Spleen (tissue), 11 donors: ENCODE measurements at regions not wholly inside any gene's neighbourhood (a gene's known extent, or its start where the extent isn't known, plus 50 kb on each side); places are given as distances from the start of the nearest gene placed in this dataset.

ENCODE experiments used
- DNase-seq: peaks from one replicate; pipeline ENCODE4 v3.0.0-alpha.2; 2020
- H3K27ac ChIP-seq, 8 donors: fragments of 200-600 bp; sonication (generic) in 7 of 8; 1 replicate in 4 of 8; 2 replicates in 4 of 8; pipeline versions ENCODE4 v1.5.0 to v1.8.0; 2016 to 2021; ENCODE audit warnings: inconsistent platforms in 4 of 8, mild to moderate bottlenecking in 4 of 8, moderate library complexity in 1 of 8
- H3K27me3 ChIP-seq, 7 donors: fragments of 200-600 bp; sonication (generic) in 6 of 7; replicated peaks in 1 of 7; 1 replicate in 4 of 7; 2 replicates in 3 of 7; pipeline versions ENCODE4 v1.5.0 to v1.8.0; 2016 to 2021; ENCODE audit warnings: inconsistent platforms in 3 of 7, mild to moderate bottlenecking in 1 of 7
- H3K36me3 ChIP-seq, 6 donors: fragments of 200-600 bp; sonication (generic) in 5 of 6; 1 replicate in 4 of 6; 2 replicates in 2 of 6; pipeline versions ENCODE4 v1.5.0 to v1.8.0; 2016 to 2021; ENCODE audit warnings: inconsistent platforms in 2 of 6
- H3K4me1 ChIP-seq, 6 donors: fragments of 200-600 bp; sonication (generic) in 5 of 6; 1 replicate in 3 of 6; 2 replicates in 3 of 6; pipeline versions ENCODE4 v1.5.0 to v1.8.0; 2016 to 2021; ENCODE audit warnings: inconsistent platforms in 3 of 6
- H3K4me3 ChIP-seq, 8 donors: fragments of 200-600 bp; sonication (generic) in 7 of 8; 1 replicate in 4 of 8; 2 replicates in 4 of 8; pipeline versions ENCODE4 v1.5.0 to v1.8.0; 2016 to 2021; ENCODE audit warnings: inconsistent platforms in 4 of 8, mild to moderate bottlenecking in 4 of 8, moderate library complexity in 2 of 8
- H3K9me3 ChIP-seq, 8 donors: fragments of 200-600 bp; sonication (generic) in 7 of 8; 1 replicate in 4 of 8; 2 replicates in 4 of 8; pipeline versions ENCODE4 v1.5.0 to v1.8.0; 2016 to 2021; ENCODE audit warnings: inconsistent platforms in 4 of 8
- POLR2A ChIP-seq, 3 donors: fragments of 450-650 bp; IDR thresholded peaks; one replicate each; pipeline ENCODE4 v1.5.1; 2017; ENCODE audit warnings: antibody characterized with exemption in 3 of 3, mild to moderate bottlenecking in 1 of 3
- POLR2AphosphoS5 ChIP-seq, 3 donors: sonication (generic); formaldehyde crosslinking; IDR thresholded peaks; one replicate each; pipeline ENCODE4 v1.5.1; 2017; ENCODE audit warnings: antibody characterized with exemption in 3 of 3
- WGBS, 5 donors: extraction: QIAGEN DNeasy Blood & Tissue Kit in 3 of 5; methylation state at CpG; one replicate each; pipeline versions ENCODE4 v1.1.5 to v1.1.7; 2013 to 2018; 5-methylcytosine and 5-hydroxymethylcytosine counted together
- intact Hi-C: fragments of 100-400 bp; cut with DNase I; formaldehyde crosslinking; loops from one replicate; pipeline ENCODE4 v1.15.0; 2023; ENCODE audit warnings: low total_unique reads
- TF ChIP-seq, protein P1 (sequence below), 11 experiments: fragments of 200-600 bp in 7 of 11; fragments of 450-650 bp in 4 of 11; sonication (generic) in 4 of 11; IDR thresholded peaks in 8 of 11; conservative IDR thresholded peaks in 3 of 11; 1 replicate in 7 of 11; 2 replicates in 4 of 11; pipeline versions ENCODE4 v1.4.0 to v1.8.0; 2016 to 2021; ENCODE audit warnings: antibody characterized with exemption in 11 of 11, inconsistent platforms in 4 of 11, mild to moderate bottlenecking in 1 of 11
- donor health status: healthy with polysubstance abuse.
- donor health status: DM: no; HTN: no; CAD: no; lungs with moderate emphysema.
- donor health status: DM: no; HTN: no; CAD: no.
- donor health status: Bipolar disorder and iron deficiency.
- donor health status: healthy.
- donor health status: DM: no; HTN: no; CAD: no.
- donor health status: DM: yes; HTN: yes; CAD: no.

DNA sequence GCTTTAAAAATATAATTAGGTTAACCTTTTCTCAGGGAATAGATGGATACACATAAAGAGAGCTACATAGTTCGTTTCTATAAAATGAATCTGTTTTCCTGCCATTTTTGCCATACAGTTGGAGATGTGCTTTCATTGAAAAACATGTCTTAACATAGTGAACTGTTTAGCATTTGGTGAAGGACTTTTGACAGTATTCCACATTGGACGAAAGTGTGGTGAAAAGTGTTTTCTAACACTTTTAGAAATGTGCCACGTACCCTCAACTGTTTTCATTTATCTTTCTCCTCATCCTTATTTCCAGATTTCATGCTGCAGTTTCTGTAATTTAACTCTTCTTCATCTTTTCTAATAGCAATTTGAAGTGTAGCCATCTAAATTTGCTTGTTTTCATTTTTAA is 249.1 kb upstream of the MTNR1B start:
- no peak for TF ChIP-seq POLR2A (IDR thresholded peaks at IDR 0.05)
- TF ChIP-seq, protein P1, sequence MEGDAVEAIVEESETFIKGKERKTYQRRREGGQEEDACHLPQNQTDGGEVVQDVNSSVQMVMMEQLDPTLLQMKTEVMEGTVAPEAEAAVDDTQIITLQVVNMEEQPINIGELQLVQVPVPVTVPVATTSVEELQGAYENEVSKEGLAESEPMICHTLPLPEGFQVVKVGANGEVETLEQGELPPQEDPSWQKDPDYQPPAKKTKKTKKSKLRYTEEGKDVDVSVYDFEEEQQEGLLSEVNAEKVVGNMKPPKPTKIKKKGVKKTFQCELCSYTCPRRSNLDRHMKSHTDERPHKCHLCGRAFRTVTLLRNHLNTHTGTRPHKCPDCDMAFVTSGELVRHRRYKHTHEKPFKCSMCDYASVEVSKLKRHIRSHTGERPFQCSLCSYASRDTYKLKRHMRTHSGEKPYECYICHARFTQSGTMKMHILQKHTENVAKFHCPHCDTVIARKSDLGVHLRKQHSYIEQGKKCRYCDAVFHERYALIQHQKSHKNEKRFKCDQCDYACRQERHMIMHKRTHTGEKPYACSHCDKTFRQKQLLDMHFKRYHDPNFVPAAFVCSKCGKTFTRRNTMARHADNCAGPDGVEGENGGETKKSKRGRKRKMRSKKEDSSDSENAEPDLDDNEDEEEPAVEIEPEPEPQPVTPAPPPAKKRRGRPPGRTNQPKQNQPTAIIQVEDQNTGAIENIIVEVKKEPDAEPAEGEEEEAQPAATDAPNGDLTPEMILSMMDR (IDR thresholded peaks at IDR 0.05 in 8 of 11, conservative IDR thresholded peaks at IDR 0.05 in 3 of 11) = no peak
- no peak for TF ChIP-seq POLR2AphosphoS5 (IDR thresholded peaks at IDR 0.05)
- WGBS, 5 donors = 62 to 90% (median 71%) methylated on average over 3 of the region's 3 CpGs
- intact Hi-C loops = no loop called here
- no peak for DNase-seq
- Histone ChIP-seq H3K4me1 (no peaks in the 10 kb centered on the region), H3K27me3 (peaks cover 0 to 10% (median 0%) of the 10 kb centered on the region in 7 donors), H3K27ac (no peak overlapping the region), H3K4me3 (no peak overlapping the region), H3K9me3 (peaks cover 0 to 22% (median 14%) of the 10 kb centered on the region in 8 donors), H3K36me3 (no peaks in the 10 kb centered on the region)

GRCh38 chr11:92725352-92725751 is 244.1 kb upstream of the MTNR1B start:
- H3K36me3 ChIP-seq = no peaks in the 10 kb centered on the region
- peaks cover 0 to 22% (median 14%) of the 10 kb centered on the region in 8 donors for H3K9me3 ChIP-seq
- H3K4me3 ChIP-seq = no peak overlapping the region
- DNase-seq = no peak
- H3K4me1 ChIP-seq = no peaks in the 10 kb centered on the region
- 93 to 100% (median 96%) methylated on average over 1 of the region's 1 CpG for WGBS, 5 donors
- no peak overlapping the region for H3K27ac ChIP-seq
- intact Hi-C loops = no loop called here
- H3K27me3 ChIP-seq = peaks cover 0 to 6% (median 0%) of the 10 kb centered on the region in 7 donors
- TF ChIP-seq, protein P1 (IDR thresholded peaks at IDR 0.05 in 8 of 11, conservative IDR thresholded peaks at IDR 0.05 in 3 of 11) = no peak
- TF ChIP-seq POLR2AphosphoS5 (IDR thresholded peaks at IDR 0.05) (no peak), POLR2A (IDR thresholded peaks at IDR 0.05) (no peak)

DNA sequence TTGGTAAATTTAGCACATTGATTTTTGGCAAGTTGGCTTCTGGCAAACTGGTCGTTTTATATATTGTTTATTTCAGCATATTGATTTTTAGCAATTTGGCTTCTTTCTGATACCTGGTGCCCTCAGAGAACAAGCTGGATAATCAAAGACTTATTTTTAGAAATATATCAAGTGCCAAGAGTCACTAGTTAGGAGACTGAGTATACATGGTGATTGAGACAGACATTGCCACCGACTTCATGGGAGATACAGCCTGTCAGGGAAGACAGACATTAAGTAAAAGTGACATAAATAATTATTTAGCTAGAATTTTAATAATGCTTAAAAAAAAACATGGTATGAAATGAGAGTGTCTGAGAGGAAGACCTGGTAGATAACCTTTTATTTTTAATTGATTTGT is 242.3 kb upstream of the MTNR1B start:
- Histone ChIP-seq H3K27me3 (no peaks in the 10 kb centered on the region), H3K9me3 (peaks cover 0 to 17% (median 13%) of the 10 kb centered on the region in 8 donors), H3K4me3 (no peak overlapping the region), H3K4me1 (no peaks in the 10 kb centered on the region), H3K27ac (no peak overlapping the region), H3K36me3 (no peaks in the 10 kb centered on the region)
- intact Hi-C loops = no loop called here
- DNase-seq = no peak
- no peak for TF ChIP-seq POLR2A (IDR thresholded peaks at IDR 0.05)
- TF ChIP-seq, protein P1 (IDR thresholded peaks at IDR 0.05 in 8 of 11, conservative IDR thresholded peaks at IDR 0.05 in 3 of 11) = no peak
- WGBS, 5 donors = 72 to 78% (median 77%) methylated on average over 2 of the region's 2 CpGs

GRCh38 chr11:92727769-92728168 is 241.7 kb upstream of the MTNR1B start:
- intact Hi-C loops = no loop called here
- Histone ChIP-seq H3K27ac (no peak overlapping the region), H3K4me3 (no peak overlapping the region), H3K27me3 (no peaks in the 10 kb centered on the region), H3K9me3 (peaks cover 0 to 11% (median 7%) of the 10 kb centered on the region in 8 donors), H3K36me3 (no peaks in the 10 kb centered on the region), H3K4me1 (no peaks in the 10 kb centered on the region)
- WGBS, 5 donors = 86 to 96% (median 95%) methylated on average over 5 of the region's 5 CpGs
- DNase-seq = no peak
- TF ChIP-seq, protein P1 (IDR thresholded peaks at IDR 0.05 in 8 of 11, conservative IDR thresholded peaks at IDR 0.05 in 3 of 11) = no peak
- TF ChIP-seq POLR2AphosphoS5 (IDR thresholded peaks at IDR 0.05) = no peak
- no peak for TF ChIP-seq POLR2A (IDR thresholded peaks at IDR 0.05)
